ENCODE measurements at regions not wholly inside any gene's neighbourhood (a gene's known extent, or its start where the extent isn't known, plus 50 kb on each side); places are given as distances from the start of the nearest gene placed in this dataset.

DNA sequence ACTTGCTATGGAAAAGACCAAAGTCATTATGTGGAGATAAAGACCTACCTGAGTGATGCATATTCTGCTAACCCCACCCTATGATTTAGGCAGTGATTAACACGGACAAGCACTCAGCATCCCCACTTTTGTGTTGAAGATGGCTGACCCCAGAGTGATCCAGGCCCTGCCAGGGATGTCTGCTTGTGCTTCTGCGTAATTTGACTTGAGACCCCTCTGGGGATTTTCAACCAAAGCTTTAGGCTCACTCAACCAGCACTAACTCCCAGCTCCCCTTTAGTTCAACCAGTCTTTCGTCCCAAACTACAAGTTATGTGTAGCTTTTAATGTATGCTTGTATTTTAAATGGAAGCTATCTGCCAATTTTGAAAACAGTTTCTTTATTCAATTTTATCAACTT is 538.0 kb upstream of the ID4 start:
- TF ChIP-seq, protein P1, sequence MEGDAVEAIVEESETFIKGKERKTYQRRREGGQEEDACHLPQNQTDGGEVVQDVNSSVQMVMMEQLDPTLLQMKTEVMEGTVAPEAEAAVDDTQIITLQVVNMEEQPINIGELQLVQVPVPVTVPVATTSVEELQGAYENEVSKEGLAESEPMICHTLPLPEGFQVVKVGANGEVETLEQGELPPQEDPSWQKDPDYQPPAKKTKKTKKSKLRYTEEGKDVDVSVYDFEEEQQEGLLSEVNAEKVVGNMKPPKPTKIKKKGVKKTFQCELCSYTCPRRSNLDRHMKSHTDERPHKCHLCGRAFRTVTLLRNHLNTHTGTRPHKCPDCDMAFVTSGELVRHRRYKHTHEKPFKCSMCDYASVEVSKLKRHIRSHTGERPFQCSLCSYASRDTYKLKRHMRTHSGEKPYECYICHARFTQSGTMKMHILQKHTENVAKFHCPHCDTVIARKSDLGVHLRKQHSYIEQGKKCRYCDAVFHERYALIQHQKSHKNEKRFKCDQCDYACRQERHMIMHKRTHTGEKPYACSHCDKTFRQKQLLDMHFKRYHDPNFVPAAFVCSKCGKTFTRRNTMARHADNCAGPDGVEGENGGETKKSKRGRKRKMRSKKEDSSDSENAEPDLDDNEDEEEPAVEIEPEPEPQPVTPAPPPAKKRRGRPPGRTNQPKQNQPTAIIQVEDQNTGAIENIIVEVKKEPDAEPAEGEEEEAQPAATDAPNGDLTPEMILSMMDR (IDR thresholded peaks at IDR 0.05; ENCODE audit: borderline replicate concordance, extremely low read depth, low read length, poor library complexity, severe bottlenecking) = no peak
- no peak for TF ChIP-seq EZH2 (IDR thresholded peaks at IDR 0.05; ENCODE audit: borderline replicate concordance, low read depth, low read length, severe bottlenecking)
